Naive thymus-derived CD4-positive, alpha-beta T cell (primary cell): ENCODE measurements at regions not wholly inside any gene's neighbourhood (a gene's known extent, or its start where the extent isn't known, plus 50 kb on each side); places are given as distances from the start of the nearest gene placed in this dataset.

Experiments
- ATAC-seq: fragments of 150-1000 bp; cut with Tn5 transposase; 2 replicates; pipeline ENCODE4 v1.10.0; 2021; ENCODE audit warnings: mild to moderate bottlenecking, moderate library complexity
- CTCF ChIA-PET: fragments of 350-600 bp; sonication (Branson Sonifier 250); formaldehyde crosslinking; loops from one replicate; lab custom pipeline; 2021; ENCODE audit warnings: antibody characterized with exemption; lab: Charles Lee
- POLR2A ChIA-PET: fragments of 350-600 bp; sonication (Branson Sonifier 250); formaldehyde crosslinking; loops from one replicate; lab custom pipeline; 2021; ENCODE audit warnings: antibody characterized with exemption, inconsistent platforms; lab: Charles Lee
- DNase-seq, 9 donors: peaks; one replicate each; pipeline versions ENCODE4 v3.0.0 to v3.0.0-alpha.2; 2020 to 2022; ENCODE audit warnings: mixed read lengths in 1 of 9
- H3K27ac ChIP-seq: one replicate; pipeline ENCODE4 v1.7.0; 2013; ENCODE audit warnings: mild to moderate bottlenecking, low read depth, low read length, moderate library complexity
- H3K27me3 ChIP-seq, 2 donors: one replicate each; pipeline ENCODE4 v1.7.0; 2013; ENCODE audit warnings: low read length in 2 of 2, mild to moderate bottlenecking in 2 of 2, moderate library complexity in 2 of 2; ENCODE audit not compliant: control insufficient read depth in 2 of 2, insufficient read depth in 2 of 2
- H3K36me3 ChIP-seq, 3 experiments: 1 replicate in 2 of 3; 2 replicates in 1 of 3; pipeline ENCODE4 v1.7.0; 2013; ENCODE audit warnings: low read length in 3 of 3, mild to moderate bottlenecking in 3 of 3, moderate library complexity in 1 of 3; ENCODE audit not compliant: insufficient read depth in 3 of 3, control insufficient read depth in 2 of 3
- H3K4me1 ChIP-seq, 2 donors: one replicate each; pipeline ENCODE4 v1.7.0; 2013; ENCODE audit warnings: low read length in 2 of 2, mild to moderate bottlenecking in 2 of 2, moderate library complexity in 1 of 2; ENCODE audit not compliant: control insufficient read depth in 2 of 2, insufficient read depth in 2 of 2
- H3K4me3 ChIP-seq: 2 replicates; pipeline ENCODE4 v1.7.0; 2013; ENCODE audit warnings: mild to moderate bottlenecking, low read length
- H3K9me3 ChIP-seq, 3 experiments: 1 replicate in 2 of 3; 2 replicates in 1 of 3; pipeline ENCODE4 v1.7.0; 2013; ENCODE audit warnings: low read length in 3 of 3; ENCODE audit not compliant: control insufficient read depth in 2 of 3
- H3K27ac Mint-ChIP-seq, 9 donors: one replicate each; pipeline ENCODE4 v1.8.0; 2020 to 2022; ENCODE audit warnings: mixed read lengths in 9 of 9, mild to moderate bottlenecking in 8 of 9, moderate library complexity in 5 of 9, inconsistent platforms in 2 of 9
- H3K27me3 Mint-ChIP-seq, 5 donors: one replicate each; pipeline ENCODE4 v1.8.0; 2021 to 2022; ENCODE audit warnings: mixed read lengths in 5 of 5, mild to moderate bottlenecking in 1 of 5
- H3K36me3 Mint-ChIP-seq, 5 donors: one replicate each; pipeline ENCODE4 v1.8.0; 2020 to 2022; ENCODE audit warnings: mixed read lengths in 5 of 5, mild to moderate bottlenecking in 3 of 5, inconsistent platforms in 1 of 5
- H3K4me1 Mint-ChIP-seq, 7 donors: one replicate each; pipeline ENCODE4 v1.8.0; 2020 to 2022; ENCODE audit warnings: mixed read lengths in 7 of 7, mild to moderate bottlenecking in 3 of 7, inconsistent platforms in 1 of 7
- H3K4me3 Mint-ChIP-seq, 10 donors: one replicate each; pipeline ENCODE4 v1.8.0; 2020 to 2022; ENCODE audit warnings: mild to moderate bottlenecking in 10 of 10, mixed read lengths in 10 of 10, moderate library complexity in 6 of 10, inconsistent platforms in 2 of 10
- H3K9me3 Mint-ChIP-seq, 11 donors: one replicate each; pipeline ENCODE4 v1.8.0; 2020 to 2022; ENCODE audit warnings: mixed read lengths in 11 of 11, mild to moderate bottlenecking in 4 of 11, inconsistent platforms in 1 of 11, moderate library complexity in 1 of 11
- intact Hi-C, 2 donors: fragments of 100-400 bp; cut with micrococcal nuclease; formaldehyde crosslinking; loops; one replicate each; pipeline ENCODE4 v1.15.1; 2023

- CTCF ChIA-PET, result no interaction called here
Observed at GRCh38 chr1:211206981-211207380, 52.2 kb upstream of the RCOR3 start.

GRCh38 chr1:211200311-211200710, 58.9 kb upstream of the RCOR3 start:
- ATAC-seq (no peak), DNase-seq (no peak)
- ChIA-PET CTCF (no interaction called here), POLR2A (interaction anchor here (0.6 to 0.9 kb wide), 2 partner anchors 15 to 96 kb away, joined by 3 read pairs; no protein-coding TSS in a partner anchor)
- H3K27me3 Mint-ChIP-seq, result peaks cover 0 to 6% (median under 1%) of the 10 kb centered on the region in 5 donors
- peaks cover 0 to 19% (median 5%) of the 10 kb centered on the region in 11 donors for H3K9me3 Mint-ChIP-seq
- no peak overlapping the region for H3K27ac ChIP-seq
- intact Hi-C loops, result no loop called here
- H3K27ac Mint-ChIP-seq, result no peak overlapping the region
- H3K36me3 ChIP-seq, result no peaks in the 10 kb centered on the region
- H3K27me3 ChIP-seq, result no peaks in the 10 kb centered on the region
- no peaks in the 10 kb centered on the region for H3K9me3 ChIP-seq
- H3K4me1 Mint-ChIP-seq, result peaks cover 0 to 2% (median 0%) of the 10 kb centered on the region in 7 donors
- H3K4me1 ChIP-seq, result no peaks in the 10 kb centered on the region
- no peak overlapping the region for H3K4me3 Mint-ChIP-seq
- H3K4me3 ChIP-seq, result no peak overlapping the region
- H3K36me3 Mint-ChIP-seq, result peaks cover 0 to 4% (median 0%) of the 10 kb centered on the region in 5 donors

More at GRCh38 chr1:211206981-211207380, 52.2 kb upstream of the RCOR3 start:
- Mint-ChIP-seq H3K4me1 (no peaks in the 10 kb centered on the region), H3K27me3 (peaks cover 0 to 6% (median 0%) of the 10 kb centered on the region in 5 donors), H3K36me3 (peaks cover 0 to 5% (median 0%) of the 10 kb centered on the region in 5 donors), H3K4me3 (no peak overlapping the region), H3K27ac (no peak overlapping the region), H3K9me3 (peaks cover 0 to 5% (median 0%) of the 10 kb centered on the region in 11 donors)
- no peak for ATAC-seq
- Histone ChIP-seq H3K4me1 (no peaks in the 10 kb centered on the region), H3K4me3 (no peak overlapping the region), H3K27me3 (no peaks in the 10 kb centered on the region), H3K36me3 (no peaks in the 10 kb centered on the region), H3K27ac (no peak overlapping the region), H3K9me3 (no peaks in the 10 kb centered on the region)
- DNase-seq, result no peak
- intact Hi-C loops, result no loop called here
- POLR2A ChIA-PET, result no interaction called here

GRCh38 chr1:211198880-211199279, 60.3 kb upstream of the RCOR3 start:
- Histone ChIP-seq H3K27ac (no peak overlapping the region), H3K4me3 (no peak overlapping the region), H3K27me3 (peaks cover 3 to 4% of the 10 kb centered on the region in 2 donors), H3K36me3 (no peaks in the 10 kb centered on the region), H3K4me1 (no peaks in the 10 kb centered on the region), H3K9me3 (no peaks in the 10 kb centered on the region)
- Mint-ChIP-seq H3K27me3 (peaks cover 0 to 14% (median 0%) of the 10 kb centered on the region in 5 donors), H3K36me3 (peaks cover 0 to 4% (median 0%) of the 10 kb centered on the region in 5 donors), H3K27ac (no peak overlapping the region), H3K9me3 (peaks cover 0 to 20% (median 5%) of the 10 kb centered on the region in 11 donors), H3K4me3 (no peak overlapping the region), H3K4me1 (peaks cover 0 to 2% (median 0%) of the 10 kb centered on the region in 7 donors)
- no peak for DNase-seq
- ATAC-seq, result no peak
- POLR2A ChIA-PET, result no interaction called here
- CTCF ChIA-PET, result no interaction called here
- intact Hi-C loops, result no loop called here

DNA sequence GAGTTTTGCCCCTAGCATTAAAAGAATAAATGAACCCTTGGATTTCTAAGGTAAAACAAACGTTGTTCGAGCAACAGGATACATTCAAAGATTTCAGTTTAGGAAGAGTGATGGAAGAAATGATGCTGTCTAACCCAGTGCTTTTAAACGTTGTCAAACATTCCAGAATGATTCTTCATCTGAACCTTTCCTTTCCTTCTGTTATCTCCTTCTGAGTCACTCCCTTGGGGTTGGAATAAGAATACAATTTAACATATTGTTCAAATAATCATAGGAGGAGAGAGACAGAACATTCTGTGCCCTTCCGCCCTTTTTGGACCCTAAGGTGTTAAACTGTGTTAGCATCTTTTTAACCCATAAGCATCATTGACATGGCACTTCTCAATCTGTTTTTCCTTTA, 61.1 kb upstream of the RCOR3 start:
- H3K9me3 ChIP-seq, result no peaks in the 10 kb centered on the region
- H3K4me3 ChIP-seq, result no peak overlapping the region
- no peak for DNase-seq
- intact Hi-C loops, result no loop called here
- no peaks in the 10 kb centered on the region for H3K36me3 ChIP-seq
- no peaks in the 10 kb centered on the region for H3K4me1 ChIP-seq
- POLR2A ChIA-PET, result no interaction called here
- CTCF ChIA-PET, result no interaction called here
- no peak overlapping the region for H3K27ac ChIP-seq
- peaks cover 0 to 14% (median 0%) of the 10 kb centered on the region in 5 donors for H3K27me3 Mint-ChIP-seq
- peaks cover 0 to 9% (median 0%) of the 10 kb centered on the region in 5 donors for H3K36me3 Mint-ChIP-seq
- H3K27me3 ChIP-seq, result peaks cover 3 to 4% of the 10 kb centered on the region in 2 donors
- no peak overlapping the region for H3K27ac Mint-ChIP-seq
- no peak for ATAC-seq
- H3K4me3 Mint-ChIP-seq, result no peak overlapping the region
- H3K9me3 Mint-ChIP-seq, result peaks cover 0 to 20% (median 5%) of the 10 kb centered on the region in 11 donors
- H3K4me1 Mint-ChIP-seq, result peaks cover 0 to 2% (median 0%) of the 10 kb centered on the region in 7 donors

- Mint-ChIP-seq H3K27ac (no peak overlapping the region), H3K27me3 (peaks cover 0 to 14% (median 0%) of the 10 kb centered on the region in 5 donors), H3K9me3 (peaks cover 0 to 20% (median 5%) of the 10 kb centered on the region in 11 donors), H3K4me1 (peaks cover 0 to 2% (median 0%) of the 10 kb centered on the region in 7 donors), H3K4me3 (no peak overlapping the region), H3K36me3 (peaks cover 0 to 9% (median 0%) of the 10 kb centered on the region in 5 donors)
- intact Hi-C loops, result no loop called here
- Histone ChIP-seq H3K9me3 (no peaks in the 10 kb centered on the region), H3K4me3 (no peak overlapping the region), H3K4me1 (no peaks in the 10 kb centered on the region), H3K27me3 (peaks cover 3 to 4% of the 10 kb centered on the region in 2 donors), H3K27ac (no peak overlapping the region), H3K36me3 (no peaks in the 10 kb centered on the region)
- ChIA-PET POLR2A (no interaction called here), CTCF (no interaction called here)
- ATAC-seq (no peak), DNase-seq (no peak)
Observed at GRCh38 chr1:211196880-211197279, 62.3 kb upstream of the RCOR3 start.

DNA sequence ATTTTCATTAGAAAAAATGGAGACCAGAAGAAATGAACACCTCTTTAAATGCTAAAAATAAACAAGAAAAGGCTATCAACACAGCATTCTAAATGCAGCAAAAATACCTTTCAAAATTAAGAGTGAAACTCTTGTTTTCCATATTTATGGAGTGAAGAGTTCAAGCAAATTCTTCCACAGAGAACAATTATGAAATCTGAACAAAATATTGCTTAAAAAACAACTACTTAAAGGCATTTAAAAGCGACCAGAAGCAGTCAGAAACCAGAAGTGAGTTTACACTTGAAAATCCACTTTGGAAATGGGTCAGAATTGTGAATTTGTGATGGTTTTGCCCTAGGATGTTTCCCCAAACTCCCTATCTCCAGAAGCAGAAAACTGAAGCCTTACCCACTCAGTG, 60.9 kb upstream of the KCNH1 start:
- peaks cover 0 to 8% (median 4%) of the 10 kb centered on the region in 7 donors for H3K4me1 Mint-ChIP-seq
- H3K27me3 Mint-ChIP-seq, result peaks cover 0 to 14% (median 0%) of the 10 kb centered on the region in 5 donors
- Histone ChIP-seq H3K27me3 (peaks cover 3 to 4% of the 10 kb centered on the region in 2 donors), H3K4me3 (no peak overlapping the region), H3K9me3 (no peaks in the 10 kb centered on the region), H3K4me1 (no peaks in the 10 kb centered on the region), H3K36me3 (no peaks in the 10 kb centered on the region), H3K27ac (no peak overlapping the region)
- H3K36me3 Mint-ChIP-seq, result peaks cover 0 to 9% (median 0%) of the 10 kb centered on the region in 5 donors
- no peak for ATAC-seq
- no peak overlapping the region for H3K27ac Mint-ChIP-seq
- intact Hi-C loops, result no loop called here
- peaks cover 0 to 20% (median 5%) of the 10 kb centered on the region in 11 donors for H3K9me3 Mint-ChIP-seq
- H3K4me3 Mint-ChIP-seq, result no peak overlapping the region
- POLR2A ChIA-PET, result no interaction called here
- DNase-seq, result no peak
- CTCF ChIA-PET, result no interaction called here

DNA sequence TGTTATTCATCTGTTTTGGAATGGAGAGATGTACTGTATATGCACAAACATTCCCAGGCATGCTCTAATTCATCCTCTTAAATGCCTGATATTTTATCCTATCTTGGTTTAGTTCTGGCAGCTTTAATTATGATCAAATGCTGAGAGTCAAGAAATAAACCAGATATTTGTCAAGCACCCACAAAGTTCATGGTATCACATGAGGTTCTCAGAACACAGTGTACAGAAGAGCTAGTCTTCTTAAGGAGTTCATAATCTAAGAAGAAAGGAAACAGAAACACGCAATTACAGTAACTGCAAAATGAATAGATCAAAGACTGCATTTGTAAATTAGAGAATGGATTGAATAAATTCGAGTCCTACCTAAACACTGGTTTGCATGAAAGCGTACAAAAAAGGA, 58.3 kb upstream of the KCNH1 start:
- no peak overlapping the region for H3K27ac Mint-ChIP-seq
- peaks cover 0 to 9% (median 0%) of the 10 kb centered on the region in 5 donors for H3K36me3 Mint-ChIP-seq
- Histone ChIP-seq H3K27ac (no peak overlapping the region), H3K4me3 (no peak overlapping the region), H3K4me1 (no peaks in the 10 kb centered on the region), H3K9me3 (no peaks in the 10 kb centered on the region), H3K36me3 (no peaks in the 10 kb centered on the region), H3K27me3 (peaks cover 3 to 4% of the 10 kb centered on the region in 2 donors)
- H3K4me3 Mint-ChIP-seq, result no peak overlapping the region
- H3K27me3 Mint-ChIP-seq, result peaks cover 0 to 11% (median 0%) of the 10 kb centered on the region in 5 donors
- ChIA-PET POLR2A (interaction anchor here (0.7 kb wide), 1 partner anchor 18 kb away, joined by 7 read pairs; no protein-coding TSS in a partner anchor), CTCF (no interaction called here)
- H3K9me3 Mint-ChIP-seq, result peaks cover 0 to 14% (median 5%) of the 10 kb centered on the region in 11 donors
- no peak for ATAC-seq
- no peak for DNase-seq
- intact Hi-C loops, result no loop called here
- H3K4me1 Mint-ChIP-seq, result peaks cover 0 to 8% (median 4%) of the 10 kb centered on the region in 7 donors
